CD4-positive, alpha-beta T cell treated with Interleukin-15 for 1 hour (primary cell): ENCODE measurements at regions not wholly inside any gene's neighbourhood (a gene's known extent, or its start where the extent isn't known, plus 50 kb on each side); places are given as distances from the start of the nearest gene placed in this dataset.
"Not testable (repeated sequence)": the region's sequence is repeated elsewhere in the genome, so short reads cannot be mapped to it uniquely, and the experiment has no call there.

Experiments
- DNase-seq: peaks from one replicate; pipeline ENCODE4 v3.0.0-alpha.2; 2020

DNA sequence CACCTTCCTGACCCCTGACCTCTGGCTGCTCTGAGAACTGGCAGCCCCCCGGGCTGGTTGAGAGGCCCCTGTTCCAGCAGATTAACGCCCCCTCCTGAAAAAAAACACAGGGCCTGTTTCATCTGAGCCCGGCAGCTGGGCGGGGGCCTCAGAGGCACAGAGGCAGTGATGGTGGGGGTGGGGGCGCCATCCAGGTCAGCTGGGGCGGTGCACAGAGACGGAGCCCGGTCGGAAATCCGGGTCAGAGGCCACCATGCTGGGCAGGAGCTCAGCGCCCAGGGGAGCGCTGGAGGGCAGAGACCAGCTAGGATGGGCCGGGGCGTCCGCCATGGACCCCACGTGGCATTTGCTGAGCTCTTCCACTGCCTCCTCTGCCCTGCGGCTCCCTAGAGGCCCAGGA lies 68.0 kb downstream of the UNCX start:
- no peak for DNase-seq

DNA sequence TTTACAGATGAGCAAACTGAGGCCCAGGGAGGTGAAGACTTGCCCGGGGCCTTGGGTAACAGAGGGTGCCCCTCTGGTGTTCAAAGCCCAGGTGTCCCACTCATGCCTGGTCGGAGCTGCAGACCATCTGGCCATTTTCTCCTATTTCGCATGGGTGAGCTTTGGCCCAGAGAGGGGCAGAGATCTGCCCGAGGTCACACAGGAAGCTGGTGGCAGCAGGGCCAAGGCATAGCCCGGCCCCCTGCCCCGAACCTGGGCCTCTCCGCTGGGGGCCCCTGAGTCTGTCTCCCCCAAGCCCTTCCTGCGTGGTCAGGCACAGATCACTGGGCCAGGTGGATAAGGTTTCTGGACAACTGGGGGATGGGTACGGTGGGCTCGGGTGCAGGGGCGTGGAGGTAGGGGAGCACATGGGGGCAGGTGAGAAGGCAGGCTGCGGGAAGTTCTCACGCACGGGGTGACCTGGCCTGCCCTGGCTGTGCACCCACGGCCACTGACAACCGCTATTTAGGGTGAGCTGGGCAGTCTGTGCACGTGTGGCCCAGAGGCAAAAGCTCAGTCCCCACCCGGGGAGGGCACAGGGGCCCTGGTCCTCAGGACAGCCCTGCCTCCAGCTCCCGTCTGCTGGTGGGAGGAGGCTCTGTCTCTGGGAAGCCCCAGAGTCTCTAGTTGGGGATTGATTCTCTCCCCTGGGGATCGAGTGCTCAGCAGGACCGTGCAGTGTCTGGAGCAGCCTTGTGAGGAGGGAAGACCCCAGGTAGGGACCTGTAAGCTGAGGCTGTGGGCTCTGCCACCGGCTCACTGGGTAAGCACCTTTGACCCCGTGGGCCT lies 68.6 kb downstream of the UNCX start:
- DNase-seq: no peak

DNA sequence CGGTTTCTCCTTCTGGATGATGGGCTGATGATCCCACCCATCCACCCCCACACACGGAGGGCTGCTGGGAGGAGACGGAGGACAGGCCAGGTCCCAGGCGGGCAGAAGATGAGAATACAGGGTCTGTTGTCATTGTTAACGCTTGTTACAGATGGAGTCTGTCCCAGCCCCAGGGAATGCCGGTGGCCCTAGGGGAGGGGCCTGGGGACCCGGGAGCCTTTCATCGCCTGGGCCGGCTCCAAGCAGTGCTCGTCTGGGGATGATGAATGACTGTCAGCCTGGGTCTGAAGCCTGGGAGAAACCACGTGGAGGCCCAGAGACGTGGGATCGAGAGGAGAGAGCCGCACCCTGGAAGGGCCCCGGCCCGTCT lies 69.2 kb downstream of the UNCX start:
- DNase-seq: no peak

DNA sequence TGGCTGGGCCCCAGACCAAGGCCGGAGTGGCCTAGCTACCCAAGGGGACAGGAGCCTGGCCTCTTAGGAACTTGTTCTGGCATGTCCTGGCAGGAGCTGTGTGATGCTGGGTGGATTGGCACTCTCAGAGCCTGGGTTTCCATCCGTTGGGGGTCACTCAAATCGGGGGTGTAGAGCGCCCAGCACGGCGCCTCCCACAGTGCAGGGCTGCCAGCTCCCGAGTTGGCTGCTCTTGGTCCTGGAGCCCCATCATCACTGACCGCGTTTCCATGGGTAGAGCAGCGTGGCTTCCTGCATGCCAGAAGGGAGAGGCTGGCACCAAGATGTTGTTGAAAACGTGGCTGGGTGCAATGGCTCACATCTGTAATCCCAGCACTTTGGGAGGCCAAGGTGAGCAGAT lies 70.3 kb downstream of the UNCX start:
- DNase-seq: no peak

DNA sequence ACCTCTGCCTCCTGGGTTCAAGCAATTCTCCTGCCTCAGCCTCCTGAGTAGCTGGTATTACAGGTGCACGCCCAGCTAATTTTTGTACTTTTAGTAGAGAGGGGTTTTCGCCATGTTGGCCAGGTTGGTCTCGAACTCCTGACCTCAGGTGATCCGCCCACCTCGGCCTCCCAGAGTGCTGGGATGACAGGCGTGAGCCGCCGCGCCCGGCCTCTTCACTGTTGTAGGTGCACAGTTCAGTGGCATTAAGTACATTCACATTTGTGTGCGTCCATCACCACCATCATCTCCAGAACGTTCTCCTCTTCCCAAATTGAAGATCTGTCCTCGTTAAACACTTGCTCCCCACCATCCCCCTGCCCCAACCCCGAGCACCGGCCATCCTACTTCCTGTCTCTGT lies 71.3 kb downstream of the UNCX start:
- not testable (repeated sequence) for DNase-seq

DNA sequence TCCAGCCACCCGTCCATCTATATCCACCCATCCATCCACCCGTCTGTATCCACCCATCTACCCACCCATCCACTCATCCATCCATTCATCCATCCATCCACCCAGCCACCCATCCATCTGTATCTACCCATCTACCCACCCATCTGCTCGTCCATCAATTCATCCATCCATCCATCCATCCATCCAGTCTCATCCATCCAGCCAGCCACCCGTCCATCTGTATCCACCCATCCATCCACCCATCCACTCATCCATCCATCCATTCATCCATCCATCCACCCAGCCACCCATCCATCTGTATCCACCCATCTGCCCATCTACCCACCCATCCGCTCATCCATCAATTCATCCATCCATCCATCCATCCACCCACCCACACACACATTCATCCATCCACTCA lies 73.2 kb downstream of the UNCX start:
- no peak for DNase-seq

DNA sequence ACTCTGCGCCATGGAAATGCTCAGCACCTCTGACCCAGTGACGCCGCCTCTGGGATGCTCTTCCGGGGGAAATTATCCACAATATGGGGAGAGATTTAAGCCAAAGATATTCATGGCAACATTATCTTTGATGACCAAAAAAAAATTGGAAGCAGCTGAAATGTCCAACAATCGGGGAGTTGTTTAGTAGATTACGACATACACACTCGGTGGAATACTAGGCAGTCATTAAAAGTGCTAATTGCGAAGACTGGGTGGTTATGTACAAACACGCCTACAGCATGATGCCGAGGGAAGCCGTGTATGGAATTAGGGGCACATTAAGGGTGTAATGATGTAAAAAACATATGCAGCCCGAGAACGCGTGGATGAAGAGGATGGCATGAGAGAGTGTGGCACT lies 75.2 kb downstream of the UNCX start:
- DNase-seq: no peak

DNA sequence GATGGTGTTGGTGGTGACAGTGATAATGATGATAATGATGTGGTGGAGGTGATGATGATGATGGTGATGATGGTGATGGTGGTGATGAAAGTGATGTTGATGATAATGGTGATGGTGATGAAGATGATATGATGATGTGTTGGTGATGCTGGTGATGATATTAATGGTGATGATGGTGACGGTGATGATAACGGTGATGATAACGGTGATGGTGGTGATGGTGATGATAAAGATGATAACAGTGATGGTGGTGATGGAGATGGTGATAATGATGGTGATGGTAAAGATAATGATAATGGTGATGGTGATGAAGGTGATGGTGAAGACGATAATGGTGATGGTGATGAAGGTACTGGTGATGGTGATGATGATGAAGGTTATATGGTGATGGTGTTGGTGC lies 76.6 kb downstream of the UNCX start:
- DNase-seq: no peak

DNA sequence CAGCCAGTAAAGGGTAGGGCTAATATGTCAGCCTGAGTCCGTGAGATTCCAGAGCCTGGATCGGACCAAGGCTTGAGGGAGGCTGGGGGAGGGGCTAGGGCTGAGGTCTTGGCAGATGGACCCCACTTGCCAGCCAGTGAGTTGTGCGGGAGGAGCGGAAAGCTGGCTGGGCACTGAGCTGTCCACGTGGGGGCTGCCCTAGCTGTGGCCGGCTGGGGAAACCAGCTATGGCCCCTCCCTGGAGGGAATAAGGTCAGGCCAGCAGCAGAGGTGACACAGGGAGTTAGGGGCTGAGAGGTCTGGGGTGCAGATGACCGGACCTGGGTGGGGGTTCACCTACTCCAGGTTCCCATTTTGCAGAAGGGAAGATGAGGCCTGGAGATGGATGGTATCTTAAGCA lies 77.3 kb downstream of the UNCX start:
- no peak for DNase-seq

DNA sequence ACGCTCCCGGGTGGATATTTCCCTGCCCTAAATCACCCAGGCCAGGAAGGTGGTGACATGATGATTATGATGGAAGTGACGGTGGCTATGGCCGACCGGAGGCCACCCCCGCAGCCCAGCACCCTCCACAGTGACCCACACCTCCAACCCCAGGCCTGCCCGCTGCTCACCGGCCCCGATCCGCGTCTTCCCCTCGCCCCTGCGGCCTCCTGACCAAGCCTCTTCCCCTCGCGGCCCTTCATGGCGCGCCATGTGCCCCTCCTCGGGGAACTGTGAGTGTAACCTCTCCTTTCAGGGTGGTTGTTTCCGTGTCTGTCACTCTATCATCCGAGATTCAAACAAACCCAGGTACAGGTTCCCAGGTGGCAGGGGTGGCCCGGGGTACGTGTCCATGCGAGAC lies 78.3 kb downstream of the UNCX start:
- DNase-seq: no peak

DNA sequence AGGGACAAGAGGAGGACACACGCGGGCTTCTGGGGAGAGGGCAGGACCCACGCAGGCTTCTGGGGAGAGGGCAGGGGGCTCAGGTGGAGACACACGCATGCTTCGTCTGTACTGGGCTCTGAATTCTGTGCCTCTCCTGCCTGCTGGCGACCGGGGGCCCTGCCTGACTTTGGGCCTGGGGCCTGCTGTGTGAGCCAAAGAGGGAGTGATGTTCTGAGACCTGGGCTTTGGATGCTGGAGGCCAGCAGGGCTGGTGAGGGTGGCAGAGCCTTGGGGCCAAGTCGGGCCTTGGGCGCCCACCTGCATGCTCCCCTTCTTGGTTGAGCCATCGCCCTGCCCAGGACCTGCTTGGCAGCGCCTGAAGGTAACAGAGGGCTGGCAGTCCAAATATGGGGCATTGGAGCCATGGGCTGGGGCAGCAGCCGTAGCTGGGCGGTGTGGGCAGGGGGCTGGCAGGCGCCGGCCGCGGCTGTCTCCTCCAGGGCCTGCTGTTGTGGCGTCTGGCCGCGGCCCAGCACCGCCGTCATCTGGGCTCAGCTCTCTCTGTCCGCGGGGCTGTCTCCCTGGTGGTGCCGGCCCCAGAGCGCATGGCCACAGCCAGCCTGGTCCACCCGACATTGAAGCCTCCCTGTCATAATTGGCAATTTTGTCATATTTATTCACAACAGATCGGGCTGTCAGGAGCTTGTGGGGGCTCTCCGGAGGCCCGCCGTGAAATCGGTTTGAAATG lies 78.9 kb downstream of the UNCX start:
- no peak for DNase-seq

DNA sequence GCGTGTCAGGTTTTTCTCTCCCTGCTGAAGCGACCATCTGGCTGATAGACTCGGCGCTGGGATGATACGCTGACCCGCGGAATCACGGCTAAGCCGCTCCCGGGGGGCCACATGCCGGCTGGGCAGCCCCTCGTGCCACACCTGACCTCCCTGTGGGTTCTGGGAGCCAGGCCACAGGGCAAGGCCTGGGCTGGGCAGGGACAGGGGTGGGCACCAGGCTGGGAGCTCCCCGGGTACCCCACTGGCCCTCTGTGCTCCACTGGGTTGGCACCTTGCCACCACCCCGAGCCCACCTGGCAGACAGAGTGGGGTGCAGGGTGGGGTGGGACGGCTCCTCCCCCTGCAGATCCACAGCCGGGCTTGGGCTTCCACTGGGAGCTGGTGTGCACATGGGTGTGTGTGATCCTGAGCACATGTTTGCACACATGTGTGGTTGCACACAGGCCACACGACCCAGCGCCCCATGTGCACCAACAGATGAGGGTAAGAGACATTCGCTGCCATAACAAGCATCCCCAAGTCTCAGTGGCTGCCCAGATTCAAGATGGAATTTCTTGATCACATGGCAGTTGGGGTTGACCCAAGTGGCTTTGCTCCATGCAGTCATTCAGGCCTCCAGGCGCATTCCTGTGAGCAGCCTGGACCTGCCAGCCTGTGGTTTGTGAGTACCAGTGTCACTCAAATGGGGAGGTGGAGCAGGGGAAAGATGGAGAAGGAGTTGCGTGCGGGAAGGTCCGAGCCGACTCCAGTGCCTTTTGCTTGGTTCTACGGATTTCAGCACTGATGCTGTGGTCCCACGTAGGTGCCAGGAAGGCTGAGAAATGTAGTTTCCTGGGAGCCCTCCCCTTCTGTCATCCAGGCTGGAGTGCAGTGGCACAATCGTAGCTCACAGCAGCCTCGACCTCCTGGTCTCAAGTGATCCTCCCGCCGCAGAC lies 79.7 kb downstream of the UNCX start:
- DNase-seq: no peak

DNA sequence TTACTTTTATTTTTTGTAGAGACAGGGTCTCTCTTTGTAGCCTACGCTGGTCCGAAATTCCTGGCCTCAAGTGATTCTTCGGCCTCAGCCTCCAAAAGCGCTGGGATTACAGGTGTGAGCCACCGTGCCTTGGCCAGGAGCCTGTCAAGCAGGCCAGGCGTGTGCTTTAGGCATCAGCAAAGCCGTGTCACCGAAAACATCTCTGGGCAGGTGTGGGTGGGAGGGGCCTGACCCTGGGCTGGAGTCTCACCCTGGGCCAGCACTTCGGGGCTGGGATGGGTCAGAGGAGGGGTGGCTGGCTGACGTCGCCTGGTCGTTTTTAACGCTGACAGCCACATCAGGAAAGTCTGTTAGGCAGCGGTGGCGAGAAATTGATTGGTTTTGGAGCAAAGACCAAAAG lies 80.9 kb downstream of the UNCX start:
- no peak for DNase-seq

DNA sequence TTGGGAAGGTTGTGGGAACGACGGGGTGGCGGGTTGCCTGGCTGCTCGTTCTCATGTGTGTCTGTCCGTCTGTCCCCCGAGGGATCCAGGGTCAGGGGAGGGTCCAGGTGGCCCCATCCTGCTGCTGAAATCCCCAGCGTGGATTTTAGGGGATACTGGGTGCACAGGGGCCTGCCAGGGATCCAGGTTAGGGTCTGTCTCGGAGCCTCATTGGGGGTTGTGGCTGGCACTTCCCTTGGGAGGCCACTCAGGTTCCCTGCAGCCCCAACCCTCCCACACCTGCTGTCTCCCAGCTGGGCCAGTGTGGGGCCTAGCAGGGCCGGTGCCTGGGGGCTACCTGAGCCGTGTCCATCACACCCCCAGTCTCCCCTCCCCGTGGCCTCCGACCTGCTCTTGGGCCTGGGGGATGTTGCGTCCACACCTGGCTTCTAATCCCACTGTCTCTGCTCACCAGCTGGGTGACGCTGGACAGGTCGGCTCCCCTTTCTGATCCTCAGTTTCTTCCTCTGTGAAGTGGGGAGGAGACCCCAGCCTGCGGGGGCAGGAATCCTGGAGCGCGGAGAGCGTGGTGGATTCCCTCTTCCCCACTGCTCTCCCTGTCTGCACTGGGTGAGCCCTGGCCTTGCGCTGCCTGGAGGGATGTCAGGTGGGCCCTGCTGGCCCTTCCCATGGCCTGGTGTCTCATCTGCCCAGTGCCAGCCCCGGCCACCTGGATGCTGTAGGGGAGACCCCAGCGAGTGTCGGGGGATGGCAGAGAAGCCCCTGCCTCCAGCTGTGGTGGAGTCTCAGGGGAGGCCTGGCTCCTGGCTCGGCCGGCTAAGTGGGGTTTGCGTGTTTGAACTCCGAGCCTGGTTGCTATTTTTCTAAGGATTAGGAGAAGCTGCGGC lies 81.6 kb downstream of the UNCX start:
- DNase-seq: no peak

DNA sequence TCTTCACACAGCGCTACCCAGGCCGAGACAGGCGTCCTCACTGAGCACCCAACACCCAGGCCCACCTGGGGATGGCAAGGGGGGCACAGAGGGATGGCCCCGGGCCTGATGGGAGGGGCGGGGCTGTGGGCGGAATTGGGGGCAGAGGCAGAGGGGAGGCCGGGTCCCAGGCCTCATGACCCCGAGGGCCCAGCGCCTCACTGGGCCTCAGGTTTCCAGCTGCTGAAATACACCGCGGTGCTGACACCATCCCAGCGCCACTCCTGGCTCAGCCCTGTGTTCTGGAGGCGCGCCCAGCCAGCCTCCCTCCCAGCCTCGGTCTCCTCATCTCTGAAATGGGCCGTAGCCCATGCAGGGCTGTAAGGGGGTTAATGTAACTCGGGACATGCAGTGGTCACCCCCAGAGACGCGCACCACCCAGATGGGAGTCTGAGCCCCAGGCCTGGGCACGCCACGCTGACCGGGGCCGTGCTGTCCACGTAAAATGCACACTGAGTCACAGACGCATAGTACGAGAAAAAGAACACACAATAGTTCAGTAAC lies 82.3 kb downstream of the UNCX start:
- DNase-seq: no peak

DNA sequence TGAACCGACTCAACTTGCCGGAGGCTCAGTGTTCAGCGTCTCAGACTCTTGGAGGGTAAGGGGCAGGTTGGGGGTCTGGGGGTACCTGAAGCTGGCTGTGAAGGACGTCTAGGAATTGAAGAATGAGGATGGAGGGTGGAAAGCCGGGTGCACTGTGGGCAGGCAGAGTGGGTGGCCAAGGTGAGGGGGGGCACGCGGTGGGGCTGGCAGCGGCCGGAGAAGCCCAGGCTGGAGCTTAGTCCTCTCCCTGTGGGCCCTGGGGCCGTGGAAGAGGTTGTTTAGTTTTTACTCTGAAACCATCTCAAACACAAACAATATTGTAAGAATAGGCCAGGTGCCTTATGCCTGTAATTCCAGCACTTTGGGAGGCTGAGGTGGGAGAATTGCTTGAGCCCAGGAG lies 83.4 kb downstream of the UNCX start:
- no peak for DNase-seq

DNA sequence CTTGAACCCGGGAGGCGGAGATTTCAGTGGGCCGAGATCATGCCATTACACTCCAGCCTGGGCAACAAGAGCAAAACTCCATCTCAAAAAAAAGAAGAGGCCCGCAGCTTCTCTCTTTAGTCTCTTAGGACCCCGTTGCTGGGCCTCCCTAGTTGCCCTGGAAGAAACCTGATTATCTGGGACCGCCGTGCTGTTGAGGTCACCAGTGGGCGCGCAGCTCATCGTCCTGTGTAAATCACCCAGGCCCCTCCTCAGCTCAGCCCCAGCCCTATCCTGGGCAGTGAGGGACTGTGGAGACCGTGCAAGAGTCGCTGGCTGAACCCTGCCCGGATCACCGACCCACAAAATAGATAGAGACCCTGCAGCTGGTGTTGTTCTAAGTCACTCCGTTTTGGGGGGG lies 85.0 kb downstream of the UNCX start:
- no peak for DNase-seq

DNA sequence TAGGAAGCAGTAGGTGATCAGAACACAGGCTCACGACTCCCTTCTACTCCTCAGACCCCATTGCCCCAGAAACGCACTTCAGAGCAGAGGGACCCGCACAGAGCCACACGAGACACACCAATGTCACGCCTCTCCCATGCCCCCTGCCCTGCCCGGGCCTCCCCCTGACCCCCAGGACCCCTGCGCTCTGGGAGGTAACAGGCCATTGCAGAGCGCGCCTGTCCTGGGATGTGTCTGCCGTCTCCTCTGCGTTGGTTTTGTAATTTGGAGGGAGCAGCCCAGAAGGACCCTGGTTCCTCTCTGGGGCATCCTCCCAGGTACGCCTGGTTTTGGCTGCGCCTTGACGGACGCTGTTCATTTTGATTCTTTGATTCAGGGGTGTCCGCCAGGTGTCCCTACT lies 85.4 kb downstream of the UNCX start:
- no peak for DNase-seq

DNA sequence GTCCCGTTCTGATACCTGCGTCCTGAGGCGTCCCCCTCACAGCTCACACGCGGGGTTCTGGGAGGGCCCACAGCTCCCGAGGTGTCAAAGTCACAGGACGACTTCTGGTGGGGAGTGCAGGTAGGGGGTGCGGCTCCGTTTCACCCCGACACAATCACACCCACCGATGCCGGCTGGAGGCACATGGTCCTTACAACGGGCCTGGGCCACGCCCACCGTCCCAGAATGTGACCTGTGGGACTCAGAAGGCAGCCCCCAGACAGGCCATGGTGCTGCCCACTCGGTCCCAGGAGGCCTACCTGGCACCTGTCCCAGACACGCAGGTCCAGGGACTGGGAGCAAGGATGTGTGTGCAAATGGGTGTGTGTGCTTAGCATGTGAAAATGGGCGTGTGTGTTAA lies 86.0 kb downstream of the UNCX start:
- no peak for DNase-seq

DNA sequence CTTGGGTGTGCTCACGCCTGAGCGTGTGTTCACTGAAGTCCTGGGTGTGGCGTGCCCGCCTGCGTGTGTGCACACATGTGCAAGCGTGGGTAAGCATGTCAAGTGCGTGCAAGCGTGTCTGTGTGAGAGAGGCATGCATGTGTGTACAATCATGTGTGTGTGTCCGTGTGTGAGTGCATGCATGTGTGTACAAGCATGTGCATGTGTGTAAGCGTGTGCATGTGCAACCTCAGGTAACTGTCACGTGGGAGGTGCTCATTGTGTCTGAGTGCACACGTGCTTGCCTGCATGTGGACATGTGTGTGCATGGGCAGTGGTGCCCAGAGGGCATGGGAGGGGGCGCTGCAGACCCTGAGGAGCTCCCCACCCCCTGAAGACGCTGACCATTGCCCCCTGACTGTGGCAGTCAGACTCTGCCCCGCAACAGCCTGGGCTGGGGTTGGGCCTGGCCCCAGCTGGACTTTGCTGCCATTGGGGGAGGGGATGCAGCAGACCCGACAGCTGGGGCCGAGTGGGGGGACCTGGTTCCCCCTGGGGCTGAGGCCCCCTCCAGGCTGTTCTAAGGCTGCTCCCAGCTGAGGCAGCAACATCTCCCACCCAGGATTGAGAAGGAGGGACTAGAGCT lies 88.1 kb downstream of the UNCX start:
- DNase-seq: no peak

DNA sequence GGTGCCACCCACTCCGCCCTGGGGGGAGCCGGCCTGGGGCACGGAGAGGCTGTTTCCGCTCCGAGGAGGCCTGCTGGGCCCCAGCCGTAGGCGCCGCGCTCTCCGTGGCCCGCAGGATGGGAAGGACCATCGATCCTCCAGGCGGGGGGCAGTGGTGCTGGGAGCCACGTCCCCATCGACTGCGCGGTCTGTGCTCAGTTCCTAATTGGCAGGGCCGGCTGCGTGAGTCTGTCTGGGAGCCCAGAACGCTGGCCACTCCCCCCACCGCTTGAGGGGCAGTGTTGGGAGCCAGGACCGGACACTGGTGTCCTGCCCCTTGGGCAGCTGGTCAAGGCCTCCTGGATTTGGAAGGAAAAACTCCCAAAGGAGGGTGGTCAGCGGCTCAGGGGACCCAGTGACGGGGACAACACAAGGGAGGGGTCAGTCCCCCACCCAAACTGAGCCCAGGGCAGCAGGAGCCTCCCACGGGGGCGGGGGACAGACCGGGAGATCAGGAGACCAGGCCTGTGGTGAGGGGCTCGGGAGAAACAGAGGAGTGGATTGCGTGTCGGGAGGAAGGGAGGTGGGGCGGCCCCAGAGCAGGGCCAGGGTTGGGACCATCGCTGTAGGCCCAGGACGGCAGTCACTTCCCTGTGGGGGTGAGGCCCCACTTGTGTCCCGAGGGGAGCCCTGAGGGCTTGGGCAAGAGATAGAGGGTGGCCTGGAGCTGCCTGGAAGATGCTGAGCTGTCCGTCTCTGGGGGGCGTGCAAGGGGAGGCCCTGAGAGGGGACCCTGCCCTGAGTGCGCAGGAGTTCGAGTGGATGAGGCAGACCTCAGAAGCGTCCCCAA lies 89.0 kb downstream of the UNCX start:
- DNase-seq: no peak
